GM19468 (cell line): ENCODE measurements at regions not wholly inside any gene's neighbourhood (a gene's known extent, or its start where the extent isn't known, plus 50 kb on each side); places are given as distances from the start of the nearest gene placed in this dataset.
"Not testable (repeated sequence)": the region's sequence is repeated elsewhere in the genome, so short reads cannot be mapped to it uniquely, and the experiment has no call there.

Experiments used
- ATAC-seq: cut with Tn5 transposase; IDR thresholded peaks from one replicate; pipeline ENCODE4 v1.9.1; 2021; ENCODE audit warnings: mild to moderate bottlenecking, moderate library complexity, moderate number of reproducible peaks; ENCODE audit not compliant: unreplicated experiment; ENCODE audit errors: extremely low read depth

GRCh38 chr12:46629331-46630229 is 196.2 kb downstream of the SLC38A4 start:
- ATAC-seq = no peak

- no peak for ATAC-seq
Observed at GRCh38 chr12:46628176-46628575, 197.6 kb downstream of the SLC38A4 start.

- ATAC-seq = no peak
Observed at GRCh38 chr12:46627686-46628085, 198.1 kb downstream of the SLC38A4 start.

GRCh38 chr12:46619474-46619873 is 206.3 kb downstream of the SLC38A4 start:
- ATAC-seq = not testable (repeated sequence)

- ATAC-seq = not testable (repeated sequence)
Observed at GRCh38 chr12:46617737-46618136, 208.1 kb downstream of the SLC38A4 start.

GRCh38 chr12:46617167-46617566 is 208.6 kb downstream of the SLC38A4 start:
- ATAC-seq = no peak

GRCh38 chr12:46610754-46611153 is 215.0 kb downstream of the SLC38A4 start:
- no peak for ATAC-seq

GRCh38 chr12:46609674-46610073 is 216.1 kb downstream of the SLC38A4 start:
- no peak for ATAC-seq

GRCh38 chr12:46609273-46609623 is 216.5 kb downstream of the SLC38A4 start:
- ATAC-seq = no peak

- ATAC-seq = no peak
Observed at GRCh38 chr12:46608431-46609272, 217.1 kb downstream of the SLC38A4 start.

- no peak for ATAC-seq
Observed at GRCh38 chr12:46604684-46605083, 221.1 kb downstream of the SLC38A4 start.

- ATAC-seq = no peak
Observed at GRCh38 chr12:46603776-46604456, 221.9 kb downstream of the SLC38A4 start.

GRCh38 chr12:46602474-46602873 is 223.3 kb downstream of the SLC38A4 start:
- ATAC-seq = no peak

- no peak for ATAC-seq
Observed at GRCh38 chr12:46590991-46591703, 218.6 kb upstream of the SLC38A2 start.

- ATAC-seq = no peak
Observed at GRCh38 chr12:46585854-46586621, 213.5 kb upstream of the SLC38A2 start.

GRCh38 chr12:46584098-46584497 is 211.5 kb upstream of the SLC38A2 start:
- not testable (repeated sequence) for ATAC-seq

GRCh38 chr12:46581990-46582389 is 209.4 kb upstream of the SLC38A2 start:
- ATAC-seq = not testable (repeated sequence)

GRCh38 chr12:46580445-46580844 is 207.9 kb upstream of the SLC38A2 start:
- ATAC-seq = no peak

- ATAC-seq = no peak
Observed at GRCh38 chr12:46579474-46579873, 206.9 kb upstream of the SLC38A2 start.
